SK-N-SH (cell line): ENCODE measurements at regions not wholly inside any gene's neighbourhood (a gene's known extent, or its start where the extent isn't known, plus 50 kb on each side); places are given as distances from the start of the nearest gene placed in this dataset.

Experiments used
- CTCF ChIA-PET: fragments of 300-600, 350-600 bp; formaldehyde crosslinking; extraction: SDS; loops from one replicate; lab custom pipeline; 2021; lab: Yijun Ruan, JAX
- POLR2A ChIA-PET: fragments of 350-600 bp; sonication (Branson Sonifier 250); formaldehyde crosslinking; extraction: SDS; loops from one replicate; lab custom pipeline; 2020; ENCODE audit warnings: antibody characterized with exemption, inconsistent platforms; lab: Yijun Ruan, JAX
- DNase-seq: peaks from one replicate; pipeline ENCODE4 v3.0.0; 2012
- H2AFZ ChIP-seq: fragments of 200-600 bp; sonication (generic); 2 replicates; pipeline ENCODE4 v1.8.1; 2016; ENCODE audit warnings: antibody characterized with exemption, mild to moderate bottlenecking, low read depth
- H3F3A ChIP-seq: fragments of 200-600 bp; sonication (generic); replicated peaks from 2 replicates; pipeline ENCODE3; 2016; ENCODE audit warnings: antibody characterized with exemption, mild to moderate bottlenecking; ENCODE audit not compliant: insufficient read depth
- H3K27ac ChIP-seq, 2 experiments: fragments of 200-500 bp in 1 of 2; fragments of 200-600 bp in 1 of 2; sonication (Bioruptor generic) in 1 of 2; sonication (generic), shearing (Covaris generic) in 1 of 2; 2 replicates each; pipeline versions ENCODE4 v1.5.1 to v1.6.1; 2014 to 2016; ENCODE audit warnings: low read depth in 2 of 2, inconsistent platforms in 1 of 2, low read length in 1 of 2, mild to moderate bottlenecking in 1 of 2, mixed read lengths in 1 of 2
- H3K27me3 ChIP-seq: fragments of 200-600 bp; sonication (generic), shearing (Covaris generic); 2 replicates; pipeline ENCODE4 v1.6.1; 2016; ENCODE audit warnings: mixed run types; ENCODE audit not compliant: insufficient read depth
- H3K36me3 ChIP-seq, 2 experiments: fragments of 200-500 bp in 1 of 2; fragments of 200-600 bp in 1 of 2; sonication (Bioruptor generic) in 1 of 2; sonication (generic) in 1 of 2; replicated peaks in 1 of 2; 2 replicates each; pipeline versions ENCODE3 to v1.5.1; 2014 to 2016; ENCODE audit warnings: low read length in 1 of 2, mild to moderate bottlenecking in 1 of 2; ENCODE audit not compliant: insufficient read depth in 2 of 2, control insufficient read depth in 1 of 2
- H3K4me1 ChIP-seq, 2 experiments: fragments of 200-500 bp in 1 of 2; fragments of 200-600 bp in 1 of 2; sonication (Bioruptor generic) in 1 of 2; sonication (generic), shearing (Covaris generic) in 1 of 2; 2 replicates each; pipeline versions ENCODE4 v1.5.1 to v1.6.1; 2014 to 2016; ENCODE audit warnings: low read depth in 1 of 2, low read length in 1 of 2, mixed run types in 1 of 2; ENCODE audit not compliant: insufficient read depth in 2 of 2, control insufficient read depth in 1 of 2
- H3K4me2 ChIP-seq: fragments of 200-600 bp; sonication (generic), shearing (Covaris generic); 2 replicates; pipeline ENCODE4 v1.6.1; 2017; ENCODE audit warnings: mixed run types
- H3K4me3 ChIP-seq, 2 experiments: fragments of 200-500 bp in 1 of 2; fragments of 200-600 bp in 1 of 2; sonication (Bioruptor generic) in 1 of 2; sonication (generic), shearing (Covaris generic) in 1 of 2; 2 replicates each; pipeline versions ENCODE4 v1.5.1 to v1.8.1; 2014 to 2016; ENCODE audit warnings: low read depth in 2 of 2, inconsistent platforms in 1 of 2, low read length in 1 of 2, mild to moderate bottlenecking in 1 of 2, mixed read lengths in 1 of 2, moderate library complexity in 1 of 2
- H3K79me2 ChIP-seq: fragments of 200-600 bp; sonication (generic); 2 replicates; pipeline ENCODE4 v1.8.1; 2017; ENCODE audit warnings: mild to moderate bottlenecking; ENCODE audit not compliant: insufficient read depth
- H3K9ac ChIP-seq: fragments of 200-600 bp; sonication (generic); 2 replicates; pipeline ENCODE4 v1.6.1; 2017; ENCODE audit warnings: mixed run types
- H3K9me2 ChIP-seq: fragments of 200-600 bp; sonication (generic); 2 replicates; pipeline ENCODE4 v1.6.1; 2017; ENCODE audit warnings: mixed run types
- H3K9me3 ChIP-seq: fragments of 200-600 bp; sonication (generic); 2 replicates; pipeline ENCODE4 v1.6.1; 2017; ENCODE audit warnings: mixed run types, mild to moderate bottlenecking, moderate library complexity
- H4K20me1 ChIP-seq: fragments of 200-600 bp; sonication (generic); 2 replicates; pipeline ENCODE4 v1.6.1; 2017; ENCODE audit warnings: mild to moderate bottlenecking, mixed run types; ENCODE audit not compliant: insufficient read depth
- CHD2 ChIP-seq: fragments of 150-350 bp; IDR thresholded peaks from 2 replicates; pipeline ENCODE4 v1.6.1; 2018; ENCODE audit warnings: low read length; ENCODE audit not compliant: partially characterized antibody
- CTCF ChIP-seq: fragments of 200-600 bp; sonication (generic); IDR thresholded peaks from 2 replicates; pipeline ENCODE4 v1.6.1; 2017; ENCODE audit warnings: antibody characterized with exemption, mild to moderate bottlenecking, moderate library complexity
- EP300 ChIP-seq, 2 experiments: IDR thresholded peaks; 2 replicates each; pipeline versions ENCODE4 v1.4.0 to v1.6.1; 2012; ENCODE audit warnings: borderline replicate concordance in 1 of 2, low read depth in 1 of 2, low read length in 1 of 2
- FOXM1 ChIP-seq: IDR thresholded peaks from 2 replicates; pipeline ENCODE4 v1.4.0; 2012; ENCODE audit warnings: low read depth, mild to moderate bottlenecking
- GATA2 ChIP-seq: sonication (generic); formaldehyde crosslinking; IDR thresholded peaks from 2 replicates; pipeline ENCODE4 v1.5.0; 2020; ENCODE audit warnings: mild to moderate bottlenecking, missing genetic modification reagents
- IRF3 ChIP-seq: fragments of 150-350 bp; IDR thresholded peaks from 2 replicates; pipeline ENCODE4 v1.6.1; 2016; ENCODE audit warnings: mild to moderate bottlenecking, low read depth, low read length
- JUND ChIP-seq: IDR thresholded peaks from 2 replicates; pipeline ENCODE4 v1.4.0; 2012
- MAX ChIP-seq: IDR thresholded peaks from 2 replicates; pipeline ENCODE4 v1.4.0; 2012; ENCODE audit warnings: low read depth
- MEF2A ChIP-seq: IDR thresholded peaks from 2 replicates; pipeline ENCODE4 v1.4.0; 2012; ENCODE audit warnings: low read depth, borderline replicate concordance
- MXI1 ChIP-seq: IDR thresholded peaks from 2 replicates; pipeline ENCODE4 v1.6.1; 2012; ENCODE audit warnings: mild to moderate bottlenecking, low read depth, low read length, improper control_type of control experiment
- NRF1 ChIP-seq: IDR thresholded peaks from 2 replicates; pipeline ENCODE4 v1.6.1; 2012; ENCODE audit warnings: low read depth, mild to moderate bottlenecking, low read length
- PBX3 ChIP-seq: IDR thresholded peaks from 2 replicates; pipeline ENCODE4; 2012
- RAD21 ChIP-seq: IDR thresholded peaks from 2 replicates; pipeline ENCODE4 v1.6.1; 2012; ENCODE audit warnings: mild to moderate bottlenecking, low read length
- REST ChIP-seq: IDR thresholded peaks from 2 replicates; pipeline ENCODE4 v1.6.1; 2012; ENCODE audit warnings: mild to moderate bottlenecking, low read depth, low read length, moderate library complexity
- RXRA ChIP-seq: IDR thresholded peaks from 2 replicates; pipeline ENCODE4 v1.4.0; 2012; ENCODE audit warnings: low read depth, mild to moderate bottlenecking, borderline replicate concordance
- SIN3A ChIP-seq: IDR thresholded peaks from 2 replicates; pipeline ENCODE4 v1.6.1; 2012; ENCODE audit warnings: low read depth, mild to moderate bottlenecking, low read length, moderate library complexity, borderline replicate concordance
- SMC3 ChIP-seq: IDR thresholded peaks from 2 replicates; pipeline ENCODE4 v1.6.1; 2012; ENCODE audit warnings: low read depth, low read length, improper control_type of control experiment
- TAF1 ChIP-seq: IDR thresholded peaks from 2 replicates; pipeline ENCODE4 v1.6.1; 2012; ENCODE audit warnings: low read depth, mild to moderate bottlenecking, low read length, moderate library complexity, borderline replicate concordance
- WGBS: methylation state at CpG from one replicate; pipeline ENCODE4 v1.1.6; 2017; ENCODE audit warnings: low lambda C conversion rate; 5-methylcytosine and 5-hydroxymethylcytosine counted together

- POLR2A ChIA-PET, result no interaction called here
Observed at GRCh38 chr3:144496141-144496835, 524.7 kb downstream of the DIPK2A start.

More at GRCh38 chr3:144496141-144496835, 524.7 kb downstream of the DIPK2A start:
- Histone ChIP-seq H3K79me2 (no peaks in the 10 kb centered on the region), H3F3A (no peaks in the 10 kb centered on the region), H3K9me2 (no peaks in the 10 kb centered on the region), H3K4me2 (no peak overlapping the region), H3K4me3 (no peak overlapping the region), H3K4me1 (peaks cover 0 to 3% of the 10 kb centered on the region in 2 experiments; a peak in 1 of 4 replicates), H3K36me3 (no peaks in the 10 kb centered on the region), H3K27me3 (no peaks in the 10 kb centered on the region; the same call in 1 of the 2 replicates), H3K9ac (no peak overlapping the region), H2AFZ (no peak overlapping the region), H3K9me3 (no peaks in the 10 kb centered on the region), H4K20me1 (no peaks in the 10 kb centered on the region), H3K27ac (no peak overlapping the region)
- DNase-seq, result no peak
- TF ChIP-seq FOXM1 (no peak), NRF1 (no peak), MXI1 (no peak), RXRA (no peak), MEF2A (no peak), TAF1 (no peak), SMC3 (no peak), CTCF (no peak), JUND (no peak), REST (no peak), RAD21 (no peak), IRF3 (no peak), GATA2 (CRISPR knock-in tag) (no peak), EP300 (IDR thresholded peaks at IDR 0.05; ENCODE audit: borderline replicate concordance in 1 of 2, low read depth in 1 of 2, low read length in 1 of 2) (no peak), MAX (no peak), CHD2 (no peak), PBX3 (no peak), SIN3A (no peak)
- WGBS, result under 1% methylated on average over 4 of the region's 4 CpGs
- CTCF ChIA-PET, result no interaction called here
